HL-60 (cell line): ENCODE measurements at regions not wholly inside any gene's neighbourhood (a gene's known extent, or its start where the extent isn't known, plus 50 kb on each side); places are given as distances from the start of the nearest gene placed in this dataset.

ENCODE experiments used
- DNase-seq, 2 experiments: peaks; one replicate each; pipeline ENCODE4 v3.0.0-alpha.2; 2010 to 2020; ENCODE audit warnings: low read depth in 1 of 2, low spot score in 1 of 2
- H3K27ac ChIP-seq: fragments of 250-450 bp; sonication (Bioruptor Pico); replicated peaks from 2 replicates; pipeline ENCODE4 v1.5.1; 2020; ENCODE audit warnings: mild to moderate bottlenecking, moderate library complexity
- H3K27me3 ChIP-seq: fragments of 250-450 bp; sonication (Bioruptor Pico); 2 replicates; pipeline ENCODE4 v1.5.1; 2021; ENCODE audit warnings: mild to moderate bottlenecking, moderate library complexity; ENCODE audit not compliant: insufficient read depth, poor library complexity, severe bottlenecking
- H3K4me3 ChIP-seq: replicated peaks from 2 replicates; pipeline ENCODE4 v1.5.1; 2011; ENCODE audit warnings: mild to moderate bottlenecking, control low read depth, low read length; ENCODE audit not compliant: insufficient read depth
- CTCF ChIP-seq: IDR thresholded peaks from one replicate; pipeline ENCODE4 v1.5.1; 2011; ENCODE audit warnings: low read length, control low read depth, inconsistent platforms; ENCODE audit not compliant: insufficient read depth
- GABPA ChIP-seq: IDR thresholded peaks from 2 replicates; pipeline ENCODE4 v1.6.1; 2012; ENCODE audit warnings: low read depth
- POLR2AphosphoS5 ChIP-seq: IDR thresholded peaks from 2 replicates; pipeline ENCODE4 v1.6.1; 2012; ENCODE audit warnings: low read depth
- REST ChIP-seq: IDR thresholded peaks from 2 replicates; pipeline ENCODE4 v1.6.1; 2012; ENCODE audit warnings: low read depth; ENCODE audit not compliant: insufficient replicate concordance
- SPI1 ChIP-seq: IDR thresholded peaks from 2 replicates; pipeline ENCODE4 v1.6.1; 2012; ENCODE audit warnings: low read depth, mild to moderate bottlenecking, borderline replicate concordance

- Histone ChIP-seq H3K27me3 (no peaks in the 10 kb centered on the region), H3K27ac (no peak overlapping the region), H3K4me3 (no peak overlapping the region)
- TF ChIP-seq CTCF (no peak), REST (no peak), GABPA (no peak), SPI1 (no peak), POLR2AphosphoS5 (no peak)
- DNase-seq, result no peak
Measured at GRCh38 chr2:52877703-52878102, 889.9 kb upstream of the CHAC2 start.

GRCh38 chr2:52874466-52875106 is 893.0 kb upstream of the CHAC2 start:
- DNase-seq, result no peak
- H3K4me3 ChIP-seq, result no peak overlapping the region
- no peak overlapping the region for H3K27ac ChIP-seq
- TF ChIP-seq GABPA (no peak), REST (no peak), POLR2AphosphoS5 (no peak), CTCF (no peak), SPI1 (no peak)
- no peaks in the 10 kb centered on the region for H3K27me3 ChIP-seq

GRCh38 chr2:52862801-52863200 is 904.8 kb upstream of the CHAC2 start:
- Histone ChIP-seq H3K27me3 (no peaks in the 10 kb centered on the region), H3K4me3 (no peak overlapping the region), H3K27ac (no peak overlapping the region)
- DNase-seq, result no peak
- TF ChIP-seq REST (no peak), CTCF (no peak), POLR2AphosphoS5 (no peak), GABPA (no peak), SPI1 (no peak)
